ENCODE measurements at regions not wholly inside any gene's neighbourhood (a gene's known extent, or its start where the extent isn't known, plus 50 kb on each side); places are given as distances from the start of the nearest gene placed in this dataset.

- DNase-seq (ENCODE audit: low spot score) = no peak
Observed at GRCh38 chr3:193991666-193992424, 144.1 kb upstream of the HES1 start.

- no peak for DNase-seq (ENCODE audit: low spot score)
Observed at GRCh38 chr3:193992425-193993037, 143.4 kb upstream of the HES1 start.

GRCh38 chr3:193996221-193996620 lies 139.7 kb upstream of the HES1 start:
- no peak for DNase-seq (ENCODE audit: low spot score)

- DNase-seq (ENCODE audit: low spot score) = no peak
Observed at GRCh38 chr3:193996641-193997089, 139.3 kb upstream of the HES1 start.

GRCh38 chr3:193997228-193998122 lies 138.5 kb upstream of the HES1 start:
- no peak for DNase-seq (ENCODE audit: low spot score)

GRCh38 chr3:193998123-193998448 lies 137.9 kb upstream of the HES1 start:
- no peak for DNase-seq (ENCODE audit: low spot score)

GRCh38 chr3:193998628-193999195 lies 137.2 kb upstream of the HES1 start:
- no peak for DNase-seq (ENCODE audit: low spot score)

- no peak for DNase-seq (ENCODE audit: low spot score)
Observed at GRCh38 chr3:194000100-194000499, 135.8 kb upstream of the HES1 start.

- DNase-seq (ENCODE audit: low spot score) = no peak
Observed at GRCh38 chr3:194000712-194001111, 135.2 kb upstream of the HES1 start.

- DNase-seq (ENCODE audit: low spot score) = no peak
Observed at GRCh38 chr3:194001728-194002459, 134.1 kb upstream of the HES1 start.

- no peak for DNase-seq (ENCODE audit: low spot score)
Observed at GRCh38 chr3:194003114-194004057, 132.6 kb upstream of the HES1 start.

- DNase-seq (ENCODE audit: low spot score) = no peak
Observed at GRCh38 chr3:194005930-194006501, 129.9 kb upstream of the HES1 start.

- DNase-seq (ENCODE audit: low spot score) = no peak
Observed at GRCh38 chr3:194007592-194008337, 128.2 kb upstream of the HES1 start.

GRCh38 chr3:194009019-194009418 lies 126.9 kb upstream of the HES1 start:
- DNase-seq (ENCODE audit: low spot score) = no peak

GRCh38 chr3:194009892-194010533 lies 125.9 kb upstream of the HES1 start:
- DNase-seq (ENCODE audit: low spot score) = no peak

GRCh38 chr3:194011807-194012206 lies 124.1 kb upstream of the HES1 start:
- no peak for DNase-seq (ENCODE audit: low spot score)

- no peak for DNase-seq (ENCODE audit: low spot score)
Observed at GRCh38 chr3:194013928-194014327, 122.0 kb upstream of the HES1 start.

- DNase-seq (ENCODE audit: low spot score) = no peak
Observed at GRCh38 chr3:194014756-194015155, 121.2 kb upstream of the HES1 start.

Data from NAMALWA (cell line).